COLO829 (cell line): ENCODE measurements at regions not wholly inside any gene's neighbourhood (a gene's known extent, or its start where the extent isn't known, plus 50 kb on each side); places are given as distances from the start of the nearest gene placed in this dataset.

ENCODE experiments used
- DNase-seq: peaks from one replicate; pipeline ENCODE4 v3.0.0; 2012; ENCODE audit warnings: low spot score

- no peak for DNase-seq
Measured at GRCh38 chr10:128469515-128469914, 343.3 kb upstream of the MKI67 start.

- DNase-seq = no peak
Measured at GRCh38 chr10:128470321-128470965, 344.2 kb upstream of the MKI67 start.

DNA sequence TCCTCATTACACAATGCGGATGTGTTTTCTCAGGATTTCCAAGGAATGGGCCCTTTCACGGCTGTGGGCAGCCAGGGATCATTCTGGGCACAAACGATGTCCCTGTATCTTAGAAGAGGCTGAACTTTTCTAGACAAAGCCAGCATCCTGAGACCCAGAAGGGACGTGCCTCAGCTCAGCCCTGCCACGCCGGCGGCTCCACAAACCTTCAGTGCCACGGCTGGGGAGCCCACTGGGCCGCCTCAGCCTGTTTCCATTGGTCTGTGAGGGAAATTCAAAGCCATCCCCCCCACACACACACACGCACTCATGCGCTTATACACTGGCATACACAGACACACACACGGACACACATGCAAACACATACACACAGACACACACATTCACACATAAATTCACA, 344.9 kb upstream of the MKI67 start:
- DNase-seq = no peak

GRCh38 chr10:128472196-128472595, 346.0 kb upstream of the MKI67 start:
- no peak for DNase-seq

DNA sequence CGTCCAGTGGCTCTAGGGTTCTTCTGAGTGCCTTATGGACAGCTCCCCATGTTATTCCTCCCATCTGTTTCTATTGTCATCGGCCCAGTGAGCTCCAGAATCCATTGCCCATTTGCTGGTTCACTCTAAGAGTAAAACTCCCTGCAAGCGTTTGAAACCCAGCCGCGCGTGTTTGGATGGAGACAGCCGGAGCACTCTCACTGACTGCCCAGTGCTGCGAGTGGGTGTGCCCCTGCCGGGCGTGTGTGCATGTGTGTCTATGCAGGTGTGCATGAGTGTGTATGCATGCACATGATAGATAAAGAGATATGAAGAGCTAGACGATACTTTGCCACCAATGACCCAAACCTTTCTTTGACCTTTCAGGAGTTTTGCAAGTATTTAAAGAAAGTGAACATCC, 347.2 kb upstream of the MKI67 start:
- no peak for DNase-seq

DNA sequence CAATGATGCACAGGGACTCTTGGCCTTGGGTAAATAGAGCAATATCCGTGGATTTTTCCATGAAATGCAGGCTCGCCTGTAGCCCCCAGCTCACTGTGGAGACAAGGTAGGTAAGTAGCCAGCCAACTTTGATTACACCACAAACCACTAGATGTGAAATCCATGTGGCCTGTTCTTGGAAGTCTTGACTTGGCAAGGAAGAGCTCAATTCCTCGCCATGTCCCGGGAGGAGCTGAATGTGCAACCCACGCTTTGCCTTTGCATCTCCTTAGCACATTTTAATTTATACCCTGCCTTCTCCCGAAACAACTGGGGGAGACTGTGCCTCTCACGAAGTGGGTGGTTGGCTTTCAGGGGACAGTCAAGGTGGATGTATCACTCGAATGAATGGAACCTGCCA, 347.7 kb upstream of the MKI67 start:
- no peak for DNase-seq

GRCh38 chr10:128474571-128474970, 348.3 kb upstream of the MKI67 start:
- DNase-seq = no peak

GRCh38 chr10:128475686-128476367, 349.6 kb upstream of the MKI67 start:
- no peak for DNase-seq

DNA sequence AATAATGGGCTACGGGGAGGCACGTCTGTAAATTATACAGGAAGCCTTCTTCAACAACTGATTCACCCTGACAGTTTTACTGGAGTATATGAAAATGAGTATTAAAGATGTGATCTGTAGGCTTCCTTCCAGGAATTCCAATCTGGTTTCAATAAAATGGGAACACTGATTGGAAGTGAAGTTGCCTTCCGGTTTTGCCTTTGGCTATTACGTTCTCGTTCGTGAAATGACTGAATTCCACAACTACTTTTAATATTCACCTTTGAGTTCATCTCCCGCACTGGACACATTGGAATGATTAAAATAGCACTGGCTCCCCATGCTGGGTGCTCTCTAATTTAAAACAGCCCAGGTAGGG, 350.1 kb upstream of the MKI67 start:
- no peak for DNase-seq

GRCh38 chr10:128476845-128477244, 350.6 kb upstream of the MKI67 start:
- DNase-seq = no peak

GRCh38 chr10:128480601-128481000, 354.4 kb upstream of the MKI67 start:
- DNase-seq = no peak

- no peak for DNase-seq
Measured at GRCh38 chr10:128481152-128481840, 355.1 kb upstream of the MKI67 start.

DNA sequence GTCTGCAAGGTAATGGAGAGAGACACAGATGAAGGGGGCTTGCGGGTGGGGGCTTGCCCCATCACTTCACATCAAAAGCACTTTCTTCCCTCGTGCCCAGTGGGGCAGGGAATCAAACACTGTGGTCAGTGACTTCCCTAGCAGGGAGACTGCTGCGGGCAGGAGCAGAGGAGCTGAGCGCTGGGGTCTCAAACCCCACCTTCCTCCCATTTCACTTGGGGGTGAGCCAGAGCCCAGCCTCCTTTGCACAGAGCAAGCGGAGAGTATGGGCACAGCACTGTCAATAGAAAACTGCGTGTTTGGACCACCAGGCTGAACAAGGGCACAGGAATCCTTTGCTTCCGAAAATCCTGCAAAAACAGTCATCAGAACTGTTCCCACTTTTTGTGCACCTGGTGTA, 355.8 kb upstream of the MKI67 start:
- DNase-seq = no peak

DNA sequence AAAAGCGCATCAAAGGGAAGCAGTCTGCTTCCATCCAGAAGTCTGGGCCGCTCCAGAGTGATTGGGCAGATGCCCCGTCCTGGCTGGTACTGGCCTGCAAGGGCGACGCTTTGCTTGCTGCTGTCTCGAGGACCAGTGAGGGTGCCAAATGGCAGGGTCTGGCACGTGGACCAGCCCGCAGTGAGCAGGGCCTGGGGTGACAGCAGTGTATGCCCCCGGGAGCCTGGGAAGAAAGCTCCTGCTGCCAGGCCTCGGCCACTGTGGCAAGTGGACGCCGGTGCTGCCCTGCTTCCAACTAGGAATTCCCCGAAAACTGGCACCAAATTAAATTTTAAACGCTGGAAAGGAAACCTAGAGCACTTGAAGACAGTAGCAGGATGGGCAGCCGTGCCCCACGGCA, 357.0 kb upstream of the MKI67 start:
- no peak for DNase-seq

DNA sequence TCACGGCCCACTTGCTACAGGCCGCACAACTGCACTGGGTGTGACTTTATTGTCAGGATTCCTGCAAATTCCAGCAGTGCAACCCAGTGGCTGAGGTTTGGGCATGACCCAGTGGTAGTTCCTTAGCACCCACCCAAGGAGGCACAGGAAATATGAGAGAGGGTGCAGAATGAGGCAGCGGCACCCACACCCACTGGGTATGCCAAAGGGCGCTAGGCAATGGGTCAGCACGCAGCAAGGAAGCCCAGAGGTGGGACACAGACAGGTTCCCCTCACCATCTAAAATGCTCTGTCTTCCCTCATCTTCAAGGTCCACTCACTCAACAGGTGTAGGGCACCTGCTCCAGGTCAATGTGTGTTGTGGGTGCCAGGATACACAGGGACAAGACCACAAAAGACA, 357.8 kb upstream of the MKI67 start:
- DNase-seq = no peak

DNA sequence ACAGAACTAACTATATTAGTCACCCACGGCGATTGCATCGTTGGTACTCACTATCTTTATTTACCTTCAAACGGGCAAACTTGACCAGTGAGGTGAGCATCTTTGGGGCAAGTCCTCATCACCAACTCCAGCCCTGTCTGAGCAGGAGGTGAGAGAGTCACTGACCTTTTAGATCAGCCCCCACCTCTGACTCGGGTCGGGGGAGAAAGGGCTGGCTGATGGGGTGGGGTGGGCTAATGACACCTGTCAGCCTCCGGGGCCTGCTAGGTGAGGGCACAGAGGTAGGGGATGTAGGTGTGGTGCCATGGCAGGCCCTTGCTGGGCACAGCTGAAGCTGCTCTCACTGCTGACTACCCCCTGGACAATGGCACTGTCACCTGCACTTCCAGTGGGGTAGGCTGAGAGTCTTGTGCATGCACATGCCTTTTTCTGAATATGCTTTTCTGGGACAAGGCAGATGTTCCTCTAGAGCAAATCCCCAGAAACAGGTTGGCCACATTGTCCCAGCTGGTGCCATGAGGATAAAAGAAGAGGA, 359.5 kb upstream of the MKI67 start:
- no peak for DNase-seq

DNA sequence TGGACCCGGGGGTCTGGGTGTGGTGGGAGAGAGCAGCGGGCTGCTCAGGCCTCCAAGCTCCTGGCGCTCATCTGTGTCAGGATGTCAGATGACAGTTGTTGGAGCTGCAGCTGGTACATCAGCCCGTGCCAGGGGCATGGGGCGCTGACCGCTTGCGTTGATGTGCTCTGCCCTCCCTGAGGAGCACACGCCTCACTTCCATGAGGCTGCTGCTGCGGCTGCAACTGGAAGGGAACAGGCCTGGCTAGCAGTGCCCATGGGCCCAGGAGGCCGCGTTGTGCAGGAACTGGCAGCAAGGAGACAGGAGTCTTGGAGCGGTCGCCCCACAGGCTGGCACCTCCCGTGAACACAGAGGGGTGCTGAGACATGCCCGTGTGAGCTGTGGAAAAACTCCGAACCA, 361.3 kb upstream of the MKI67 start:
- DNase-seq = no peak

DNA sequence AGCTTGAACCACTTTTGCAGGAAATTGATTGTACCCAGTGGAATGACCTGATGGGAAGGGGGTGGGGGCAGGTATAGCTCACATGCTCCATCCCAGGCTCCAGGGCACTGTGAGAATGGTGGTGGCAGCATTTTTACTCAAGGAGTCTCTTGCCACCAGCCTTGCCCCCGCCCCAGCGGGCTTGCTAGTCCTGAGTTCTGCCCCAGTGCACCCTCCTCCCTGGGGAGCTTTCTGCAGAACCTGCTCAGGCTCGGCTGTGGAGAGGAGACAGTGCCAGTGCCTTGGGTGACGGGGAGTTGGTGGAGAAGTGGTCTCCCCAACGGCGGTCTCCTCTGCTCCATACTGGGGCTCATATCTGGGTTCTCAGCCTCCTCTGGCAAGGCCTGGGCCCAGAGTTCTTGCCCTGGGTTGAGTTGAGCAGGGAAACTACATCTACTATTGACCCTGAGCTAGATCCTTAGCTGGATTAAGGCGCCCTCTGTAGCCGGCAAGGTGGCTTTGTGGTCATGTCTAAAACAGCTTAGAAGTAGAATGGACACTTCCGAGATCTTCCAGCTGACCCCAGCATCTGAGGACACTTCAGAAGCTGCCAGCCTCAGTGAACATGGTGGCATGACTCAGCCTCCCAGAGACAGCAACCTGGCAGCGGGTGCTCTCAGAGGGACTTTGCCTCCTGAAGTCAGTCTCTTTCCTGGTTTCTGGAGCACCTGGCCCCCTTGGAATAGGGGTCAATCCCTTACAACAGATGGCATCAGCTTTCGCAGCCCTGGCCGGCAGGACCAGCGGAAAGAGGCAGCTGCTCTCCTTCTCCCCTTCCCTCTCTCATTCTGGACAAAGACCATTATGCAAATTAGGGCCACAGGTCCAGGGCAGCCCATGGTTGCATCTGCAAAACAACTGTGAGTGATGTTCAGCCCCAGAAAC, 363.4 kb upstream of the MKI67 start:
- no peak for DNase-seq

- no peak for DNase-seq
Measured at GRCh38 chr10:128491686-128492085, 365.5 kb upstream of the MKI67 start.

- DNase-seq = no peak
Measured at GRCh38 chr10:128493811-128494210, 367.6 kb upstream of the MKI67 start.

DNA sequence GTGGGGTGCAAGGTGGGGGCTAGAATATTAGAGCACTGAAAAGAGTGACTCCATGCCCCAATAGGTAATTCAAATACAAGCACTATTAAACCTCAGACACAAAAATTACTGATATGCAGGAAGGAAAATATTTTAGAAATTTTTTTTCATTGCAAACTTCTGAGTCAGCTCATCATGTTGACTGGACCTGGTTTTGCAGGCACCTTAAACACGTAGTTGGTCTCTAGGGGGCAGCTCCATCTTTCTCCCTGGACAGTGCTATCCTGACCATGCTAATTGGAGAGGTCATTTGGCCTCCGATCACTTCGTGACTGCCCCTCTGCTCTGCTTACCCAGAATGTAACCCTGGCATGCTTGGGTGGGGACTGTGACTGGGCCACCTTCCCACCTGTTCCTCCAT, 368.4 kb upstream of the MKI67 start:
- DNase-seq = no peak

DNA sequence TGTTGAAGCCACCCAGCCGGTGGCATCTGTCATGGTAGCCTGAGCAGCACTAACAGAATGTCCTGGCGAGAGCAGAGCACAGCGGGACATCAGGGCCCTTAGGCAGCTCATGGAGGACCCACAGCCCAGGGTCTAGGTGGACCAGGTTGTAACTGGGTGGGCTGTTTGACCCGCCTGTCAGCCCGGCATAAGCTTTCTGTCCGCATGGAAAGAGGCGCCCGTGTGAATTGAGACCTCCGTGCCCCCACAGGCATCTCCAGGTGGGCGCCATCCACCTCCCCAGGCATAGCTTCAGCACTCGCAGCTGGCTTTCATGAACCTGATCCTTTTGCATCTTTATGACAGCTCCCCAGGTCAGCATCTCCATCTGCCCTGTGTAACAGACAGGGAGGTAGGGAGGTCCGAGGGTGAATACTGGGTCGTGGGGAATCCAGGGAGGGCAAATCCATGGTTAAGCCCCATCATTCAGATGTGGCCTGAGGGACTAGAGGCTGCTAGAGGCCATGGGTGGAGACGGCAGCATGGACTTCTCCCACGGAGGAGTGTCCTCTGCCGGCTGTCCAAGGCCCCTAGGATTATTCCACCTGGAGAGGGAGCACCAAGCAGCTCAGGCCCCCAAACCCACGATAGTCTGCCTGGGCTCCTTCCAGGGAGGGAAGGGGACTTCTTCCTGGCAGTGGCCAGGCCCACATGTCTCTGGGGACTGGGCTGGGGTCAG, 371.6 kb upstream of the MKI67 start:
- no peak for DNase-seq
